Upper lobe of left lung (tissue), 4 donors: ENCODE measurements at regions not wholly inside any gene's neighbourhood (a gene's known extent, or its start where the extent isn't known, plus 50 kb on each side); places are given as distances from the start of the nearest gene placed in this dataset.

Experiments
- EP300 ChIP-seq, 4 donors: sonication (generic); formaldehyde crosslinking; IDR thresholded peaks; one replicate each; pipeline ENCODE4 v1.5.1; 2017; ENCODE audit warnings: antibody characterized with exemption in 4 of 4, control low read depth in 2 of 4
- POLR2A ChIP-seq, 4 donors: fragments of 450-650 bp; IDR thresholded peaks; one replicate each; pipeline ENCODE4 v1.5.1; 2016 to 2017; ENCODE audit warnings: antibody characterized with exemption in 4 of 4, mild to moderate bottlenecking in 2 of 4
- POLR2AphosphoS5 ChIP-seq, 2 donors: sonication (generic); formaldehyde crosslinking; IDR thresholded peaks; one replicate each; pipeline ENCODE4 v1.5.1; 2017; ENCODE audit warnings: antibody characterized with exemption in 2 of 2
- TF ChIP-seq, protein P1 (sequence below), 6 experiments: fragments of 450-650 bp in 4 of 6; fragments of 200-600 bp in 2 of 6; sonication (generic) in 2 of 6; IDR thresholded peaks; one replicate each; pipeline ENCODE4 v1.5.1; 2016 to 2019; ENCODE audit warnings: antibody characterized with exemption in 6 of 6

DNA sequence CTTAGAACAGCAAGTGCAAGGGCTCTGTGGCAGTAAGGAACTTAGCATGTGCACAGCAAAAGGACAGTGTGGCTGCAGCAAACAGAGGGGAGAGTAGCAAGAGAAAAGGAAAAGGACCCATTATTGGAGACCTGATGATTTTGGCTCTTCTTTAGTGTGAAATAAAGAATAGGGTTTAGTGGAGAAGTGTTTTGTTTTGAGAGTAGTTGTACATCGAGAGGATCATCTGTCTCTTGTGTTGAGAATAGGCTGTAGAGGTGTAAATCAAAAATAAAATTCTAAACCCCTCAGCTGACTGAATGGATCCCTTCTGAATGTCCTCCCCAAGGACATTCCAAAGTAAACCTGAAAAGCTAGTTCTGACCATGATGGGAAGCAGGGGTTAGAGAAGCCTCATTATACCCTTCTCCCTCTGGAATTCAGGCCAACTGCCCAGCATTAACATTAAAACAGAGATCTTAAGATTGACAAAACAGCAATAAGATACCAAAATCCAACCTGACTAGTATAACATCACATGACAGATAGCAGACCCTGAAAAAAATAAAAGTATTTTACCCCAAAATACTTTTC, 73.6 kb upstream of the OBI1 start:
- TF ChIP-seq POLR2AphosphoS5 (IDR thresholded peaks at IDR 0.05) (no peak), EP300 (IDR thresholded peaks at IDR 0.05) (no peak), POLR2A (IDR thresholded peaks at IDR 0.05) (no peak)
- TF ChIP-seq, protein P1, sequence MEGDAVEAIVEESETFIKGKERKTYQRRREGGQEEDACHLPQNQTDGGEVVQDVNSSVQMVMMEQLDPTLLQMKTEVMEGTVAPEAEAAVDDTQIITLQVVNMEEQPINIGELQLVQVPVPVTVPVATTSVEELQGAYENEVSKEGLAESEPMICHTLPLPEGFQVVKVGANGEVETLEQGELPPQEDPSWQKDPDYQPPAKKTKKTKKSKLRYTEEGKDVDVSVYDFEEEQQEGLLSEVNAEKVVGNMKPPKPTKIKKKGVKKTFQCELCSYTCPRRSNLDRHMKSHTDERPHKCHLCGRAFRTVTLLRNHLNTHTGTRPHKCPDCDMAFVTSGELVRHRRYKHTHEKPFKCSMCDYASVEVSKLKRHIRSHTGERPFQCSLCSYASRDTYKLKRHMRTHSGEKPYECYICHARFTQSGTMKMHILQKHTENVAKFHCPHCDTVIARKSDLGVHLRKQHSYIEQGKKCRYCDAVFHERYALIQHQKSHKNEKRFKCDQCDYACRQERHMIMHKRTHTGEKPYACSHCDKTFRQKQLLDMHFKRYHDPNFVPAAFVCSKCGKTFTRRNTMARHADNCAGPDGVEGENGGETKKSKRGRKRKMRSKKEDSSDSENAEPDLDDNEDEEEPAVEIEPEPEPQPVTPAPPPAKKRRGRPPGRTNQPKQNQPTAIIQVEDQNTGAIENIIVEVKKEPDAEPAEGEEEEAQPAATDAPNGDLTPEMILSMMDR (IDR thresholded peaks at IDR 0.05), result no peak
